Peyer's patch (tissue), 4 donors: ENCODE measurements at regions not wholly inside any gene's neighbourhood (a gene's known extent, or its start where the extent isn't known, plus 50 kb on each side); places are given as distances from the start of the nearest gene placed in this dataset.
"Not testable (repeated sequence)": the region's sequence is repeated elsewhere in the genome, so short reads cannot be mapped to it uniquely, and the experiment has no call there.

ENCODE experiments used
- POLR2A ChIP-seq, 2 donors: fragments of 450-650 bp; IDR thresholded peaks; one replicate each; pipeline ENCODE4 v1.5.1; 2017; ENCODE audit warnings: antibody characterized with exemption in 2 of 2, mild to moderate bottlenecking in 2 of 2, moderate library complexity in 2 of 2
- TF ChIP-seq, protein P1 (sequence below), 6 experiments: fragments of 450-650 bp in 4 of 6; fragments of 200-600 bp in 2 of 6; sonication (generic) in 1 of 6; IDR thresholded peaks; one replicate each; pipeline ENCODE4 v1.5.1; 2017 to 2019; ENCODE audit warnings: antibody characterized with exemption in 6 of 6, mild to moderate bottlenecking in 3 of 6, moderate library complexity in 1 of 6

DNA sequence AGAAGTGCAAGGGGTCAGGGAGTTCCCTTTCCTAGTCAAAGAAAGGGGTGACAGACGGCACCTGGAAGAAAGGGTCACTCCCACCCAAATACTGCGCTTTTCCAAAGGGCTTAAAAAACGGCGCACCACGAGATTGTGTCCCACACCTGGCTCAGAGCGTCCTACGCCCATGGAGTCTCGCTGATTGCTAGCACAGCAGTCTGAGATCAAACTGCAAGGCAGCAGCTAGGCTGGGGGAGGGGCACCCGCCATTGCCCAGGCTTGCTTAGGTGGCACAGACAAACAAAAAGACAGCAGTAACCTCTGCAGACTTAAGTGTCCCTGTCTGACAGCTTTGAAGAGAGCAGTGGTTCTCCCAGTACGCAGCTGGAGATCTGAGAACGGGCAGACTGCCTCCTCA lies 402.4 kb upstream of the KLF12 start:
- TF ChIP-seq, protein P1, sequence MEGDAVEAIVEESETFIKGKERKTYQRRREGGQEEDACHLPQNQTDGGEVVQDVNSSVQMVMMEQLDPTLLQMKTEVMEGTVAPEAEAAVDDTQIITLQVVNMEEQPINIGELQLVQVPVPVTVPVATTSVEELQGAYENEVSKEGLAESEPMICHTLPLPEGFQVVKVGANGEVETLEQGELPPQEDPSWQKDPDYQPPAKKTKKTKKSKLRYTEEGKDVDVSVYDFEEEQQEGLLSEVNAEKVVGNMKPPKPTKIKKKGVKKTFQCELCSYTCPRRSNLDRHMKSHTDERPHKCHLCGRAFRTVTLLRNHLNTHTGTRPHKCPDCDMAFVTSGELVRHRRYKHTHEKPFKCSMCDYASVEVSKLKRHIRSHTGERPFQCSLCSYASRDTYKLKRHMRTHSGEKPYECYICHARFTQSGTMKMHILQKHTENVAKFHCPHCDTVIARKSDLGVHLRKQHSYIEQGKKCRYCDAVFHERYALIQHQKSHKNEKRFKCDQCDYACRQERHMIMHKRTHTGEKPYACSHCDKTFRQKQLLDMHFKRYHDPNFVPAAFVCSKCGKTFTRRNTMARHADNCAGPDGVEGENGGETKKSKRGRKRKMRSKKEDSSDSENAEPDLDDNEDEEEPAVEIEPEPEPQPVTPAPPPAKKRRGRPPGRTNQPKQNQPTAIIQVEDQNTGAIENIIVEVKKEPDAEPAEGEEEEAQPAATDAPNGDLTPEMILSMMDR (IDR thresholded peaks at IDR 0.05), result not testable (repeated sequence)
- not testable (repeated sequence) for TF ChIP-seq POLR2A (IDR thresholded peaks at IDR 0.05)
